Esophagus muscularis mucosa (tissue), 3 donors: ENCODE measurements at regions not wholly inside any gene's neighbourhood (a gene's known extent, or its start where the extent isn't known, plus 50 kb on each side); places are given as distances from the start of the nearest gene placed in this dataset.

Experiments used
- EP300 ChIP-seq: sonication (generic); formaldehyde crosslinking; IDR thresholded peaks from one replicate; pipeline ENCODE4 v1.6.1; 2017; ENCODE audit warnings: antibody characterized with exemption
- POLR2A ChIP-seq: fragments of 450-650 bp; IDR thresholded peaks from one replicate; pipeline ENCODE4 v1.6.1; 2017; ENCODE audit warnings: antibody characterized with exemption, moderate library complexity, mild to moderate bottlenecking, low read depth
- POLR2AphosphoS5 ChIP-seq, 2 donors: sonication (generic); formaldehyde crosslinking; IDR thresholded peaks; one replicate each; pipeline ENCODE4 v1.6.1; 2017; ENCODE audit warnings: antibody characterized with exemption in 2 of 2

DNA sequence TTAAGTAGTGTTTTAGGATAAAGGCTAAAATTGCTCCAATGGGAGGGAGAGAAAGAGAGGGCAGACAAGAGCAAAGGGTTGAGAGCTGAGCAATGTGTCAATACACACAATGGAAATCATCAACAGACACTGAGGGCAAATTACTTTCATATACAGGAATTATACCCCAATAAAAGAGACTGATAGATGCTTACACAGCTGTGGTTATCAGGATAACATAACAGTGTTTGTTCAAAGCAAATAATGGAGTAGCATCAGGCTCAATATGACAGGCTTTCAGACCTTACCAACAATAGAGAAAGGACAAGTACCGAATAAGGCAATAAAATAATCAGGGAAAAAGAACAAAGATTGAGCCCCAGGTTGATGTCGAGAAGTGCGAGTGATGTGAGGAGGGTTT lies 53.4 kb upstream of the DIO2 start:
- TF ChIP-seq EP300: no peak
- TF ChIP-seq POLR2A: no peak
- no peak for TF ChIP-seq POLR2AphosphoS5 (IDR thresholded peaks at IDR 0.05)
